IPS-18c (cell line): ENCODE measurements at regions not wholly inside any gene's neighbourhood (a gene's known extent, or its start where the extent isn't known, plus 50 kb on each side); places are given as distances from the start of the nearest gene placed in this dataset.

Source experiments
- H3K4me3 ChIP-seq: 2 replicates; pipeline ENCODE4 v1.7.0; 2013; ENCODE audit warnings: low read depth, mild to moderate bottlenecking, low read length, moderate library complexity; ENCODE audit not compliant: insufficient read depth
- H3K9me3 ChIP-seq: one replicate; pipeline ENCODE4 v1.6.1; 2013; ENCODE audit warnings: mild to moderate bottlenecking, low read length, moderate library complexity; ENCODE audit not compliant: control insufficient read depth, insufficient read depth

GRCh38 chr1:109832945-109833344, 69.2 kb upstream of the EPS8L3 start:
- Histone ChIP-seq H3K9me3 (peaks cover 2% of the 10 kb centered on the region), H3K4me3 (peak overlapping the region; percentile 21; the same call in 1 of the 2 replicates)

GRCh38 chr1:109828756-109829505, 65.2 kb upstream of the EPS8L3 start:
- no peak overlapping the region for H3K4me3 ChIP-seq
- H3K9me3 ChIP-seq = peaks cover 2% of the 10 kb centered on the region

- peaks cover 2% of the 10 kb centered on the region for H3K9me3 ChIP-seq
Measured at GRCh38 chr1:109827986-109828385, 64.3 kb upstream of the EPS8L3 start.

GRCh38 chr1:109827466-109827865, 63.7 kb upstream of the EPS8L3 start:
- Histone ChIP-seq H3K9me3 (peaks cover 2% of the 10 kb centered on the region), H3K4me3 (no peak overlapping the region)

More at GRCh38 chr1:109827986-109828385, 64.3 kb upstream of the EPS8L3 start:
- H3K4me3 ChIP-seq = no peak overlapping the region

GRCh38 chr1:109826930-109827349, 63.2 kb upstream of the EPS8L3 start:
- Histone ChIP-seq H3K9me3 (no peaks in the 10 kb centered on the region), H3K4me3 (no peak overlapping the region)

- no peak overlapping the region for H3K4me3 ChIP-seq
- no peaks in the 10 kb centered on the region for H3K9me3 ChIP-seq
Measured at GRCh38 chr1:109826446-109826845, 62.7 kb upstream of the EPS8L3 start.

- no peak overlapping the region for H3K4me3 ChIP-seq
Measured at GRCh38 chr1:109824349-109825115, 60.8 kb upstream of the EPS8L3 start.

GRCh38 chr1:109823543-109824348, 60.0 kb upstream of the EPS8L3 start:
- Histone ChIP-seq H3K4me3 (no peak overlapping the region), H3K9me3 (no peaks in the 10 kb centered on the region)

More at GRCh38 chr1:109824349-109825115, 60.8 kb upstream of the EPS8L3 start:
- no peaks in the 10 kb centered on the region for H3K9me3 ChIP-seq

- no peaks in the 10 kb centered on the region for H3K9me3 ChIP-seq
- no peak overlapping the region for H3K4me3 ChIP-seq
Measured at GRCh38 chr1:109822749-109823542, 59.2 kb upstream of the EPS8L3 start.

GRCh38 chr1:109821831-109822745, 58.4 kb upstream of the EPS8L3 start:
- Histone ChIP-seq H3K9me3 (no peaks in the 10 kb centered on the region), H3K4me3 (no peak overlapping the region)

GRCh38 chr1:109821221-109821669, 57.5 kb upstream of the EPS8L3 start:
- Histone ChIP-seq H3K4me3 (no peak overlapping the region), H3K9me3 (peaks cover 2% of the 10 kb centered on the region)

- Histone ChIP-seq H3K4me3 (no peak overlapping the region), H3K9me3 (peaks cover 2% of the 10 kb centered on the region)
Measured at GRCh38 chr1:109819906-109820305, 56.2 kb upstream of the EPS8L3 start.

- H3K4me3 ChIP-seq = no peak overlapping the region
- peaks cover 2% of the 10 kb centered on the region for H3K9me3 ChIP-seq
Measured at GRCh38 chr1:109818988-109819764, 55.5 kb upstream of the EPS8L3 start.

- H3K9me3 ChIP-seq = peaks cover 2% of the 10 kb centered on the region
- H3K4me3 ChIP-seq = no peak overlapping the region
Measured at GRCh38 chr1:109818271-109818987, 54.7 kb upstream of the EPS8L3 start.

- Histone ChIP-seq H3K4me3 (no peak overlapping the region), H3K9me3 (peaks cover 2% of the 10 kb centered on the region)
Measured at GRCh38 chr1:109817881-109818270, 54.2 kb upstream of the EPS8L3 start.
